Neural cell (in vitro differentiated cells): ENCODE measurements at regions not wholly inside any gene's neighbourhood (a gene's known extent, or its start where the extent isn't known, plus 50 kb on each side); places are given as distances from the start of the nearest gene placed in this dataset.

Experiments used
- CTCF ChIP-seq: fragments of 450-650 bp; IDR thresholded peaks from 2 replicates; pipeline ENCODE4 v1.5.1; 2014; ENCODE audit warnings: antibody characterized with exemption, mild to moderate bottlenecking, moderate library complexity; ENCODE audit not compliant: poor library complexity, severe bottlenecking
- EP300 ChIP-seq: fragments of 450-650 bp; conservative IDR thresholded peaks from 2 replicates; pipeline ENCODE4 v1.6.1; 2014; ENCODE audit warnings: antibody characterized with exemption, mild to moderate bottlenecking, moderate library complexity; ENCODE audit not compliant: poor library complexity, severe bottlenecking
- EZH2 ChIP-seq: fragments of 200-600, 300-800 bp; shearing (Covaris generic), sonication (generic); IDR thresholded peaks from 2 replicates; pipeline ENCODE4 v1.6.1; 2014; ENCODE audit warnings: antibody characterized with exemption, low read length, borderline replicate concordance, mild to moderate bottlenecking; ENCODE audit not compliant: insufficient read depth, poor library complexity, severe bottlenecking
- POLR2AphosphoS5 ChIP-seq: IDR thresholded peaks from 2 replicates; pipeline ENCODE4 v1.6.1; 2012
- REST ChIP-seq: IDR thresholded peaks from 2 replicates; pipeline ENCODE4 v1.6.1; 2012; ENCODE audit warnings: borderline replicate concordance
- SMC3 ChIP-seq: fragments of 450-650 bp; conservative IDR thresholded peaks from 2 replicates; pipeline ENCODE4 v1.6.1; 2014; ENCODE audit warnings: antibody characterized with exemption, mild to moderate bottlenecking, moderate library complexity; ENCODE audit not compliant: poor library complexity
- TAF1 ChIP-seq: IDR thresholded peaks from 2 replicates; pipeline ENCODE4 v1.6.1; 2012; ENCODE audit warnings: low read depth

- TF ChIP-seq CTCF (no peak), EZH2 (no peak), SMC3 (no peak), REST (no peak), TAF1 (no peak), EP300 (no peak), POLR2AphosphoS5 (no peak)
Observed at GRCh38 chr5:126066836-126067235, 356.4 kb upstream of the GRAMD2B start.
